ENCODE measurements at regions not wholly inside any gene's neighbourhood (a gene's known extent, or its start where the extent isn't known, plus 50 kb on each side); places are given as distances from the start of the nearest gene placed in this dataset.

GRCh38 chr10:2676455-2676854 is 390.9 kb upstream of the PFKP start:
- no peaks in the 10 kb centered on the region for H3K9me3 ChIP-seq (replicated peaks)
- H3K27me3 ChIP-seq (ENCODE audit: low read depth), result peaks cover 24% of the 10 kb centered on the region
- no peaks in the 10 kb centered on the region for H3K4me1 ChIP-seq
- no peaks in the 10 kb centered on the region for H3K36me3 ChIP-seq
- no peak overlapping the region for H3K27ac ChIP-seq (replicated peaks)
- TF ChIP-seq, protein P1, sequence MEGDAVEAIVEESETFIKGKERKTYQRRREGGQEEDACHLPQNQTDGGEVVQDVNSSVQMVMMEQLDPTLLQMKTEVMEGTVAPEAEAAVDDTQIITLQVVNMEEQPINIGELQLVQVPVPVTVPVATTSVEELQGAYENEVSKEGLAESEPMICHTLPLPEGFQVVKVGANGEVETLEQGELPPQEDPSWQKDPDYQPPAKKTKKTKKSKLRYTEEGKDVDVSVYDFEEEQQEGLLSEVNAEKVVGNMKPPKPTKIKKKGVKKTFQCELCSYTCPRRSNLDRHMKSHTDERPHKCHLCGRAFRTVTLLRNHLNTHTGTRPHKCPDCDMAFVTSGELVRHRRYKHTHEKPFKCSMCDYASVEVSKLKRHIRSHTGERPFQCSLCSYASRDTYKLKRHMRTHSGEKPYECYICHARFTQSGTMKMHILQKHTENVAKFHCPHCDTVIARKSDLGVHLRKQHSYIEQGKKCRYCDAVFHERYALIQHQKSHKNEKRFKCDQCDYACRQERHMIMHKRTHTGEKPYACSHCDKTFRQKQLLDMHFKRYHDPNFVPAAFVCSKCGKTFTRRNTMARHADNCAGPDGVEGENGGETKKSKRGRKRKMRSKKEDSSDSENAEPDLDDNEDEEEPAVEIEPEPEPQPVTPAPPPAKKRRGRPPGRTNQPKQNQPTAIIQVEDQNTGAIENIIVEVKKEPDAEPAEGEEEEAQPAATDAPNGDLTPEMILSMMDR (IDR thresholded peaks at IDR 0.05; ENCODE audit: borderline replicate concordance), result no peak
- H3K4me3 ChIP-seq, result no peak overlapping the region
- intact Hi-C loops (cut with micrococcal nuclease), result no loop called here
- DNase-seq, result no peak

DNA sequence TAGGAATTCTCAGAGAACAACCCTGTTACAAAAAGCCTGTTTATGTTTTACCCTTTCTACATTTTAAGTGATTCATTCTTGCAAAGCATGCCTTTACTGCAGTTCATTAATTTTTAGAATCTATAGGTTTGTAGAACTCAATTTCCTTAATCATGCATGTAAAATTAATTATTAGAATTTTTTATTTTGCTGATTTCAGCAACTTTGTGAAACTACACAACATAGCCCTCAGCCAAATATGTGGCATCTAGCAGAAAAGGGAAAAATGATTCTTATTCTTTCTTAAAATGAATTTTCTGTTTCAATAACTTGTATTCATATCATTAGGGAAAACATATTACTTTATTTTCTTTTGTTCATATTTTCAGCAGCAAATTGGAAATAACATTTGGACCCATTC is 392.9 kb upstream of the PFKP start:
- H3K27me3 ChIP-seq (ENCODE audit: low read depth), result peaks cover 12% of the 10 kb centered on the region
- H3K4me3 ChIP-seq, result no peak overlapping the region
- no peaks in the 10 kb centered on the region for H3K9me3 ChIP-seq (replicated peaks)
- no peak overlapping the region for H3K27ac ChIP-seq (replicated peaks)
- H3K4me1 ChIP-seq, result no peaks in the 10 kb centered on the region
- intact Hi-C loops (cut with micrococcal nuclease), result no loop called here
- H3K36me3 ChIP-seq, result no peaks in the 10 kb centered on the region
- DNase-seq, result no peak
- TF ChIP-seq, protein P1 (IDR thresholded peaks at IDR 0.05; ENCODE audit: borderline replicate concordance), result no peak

DNA sequence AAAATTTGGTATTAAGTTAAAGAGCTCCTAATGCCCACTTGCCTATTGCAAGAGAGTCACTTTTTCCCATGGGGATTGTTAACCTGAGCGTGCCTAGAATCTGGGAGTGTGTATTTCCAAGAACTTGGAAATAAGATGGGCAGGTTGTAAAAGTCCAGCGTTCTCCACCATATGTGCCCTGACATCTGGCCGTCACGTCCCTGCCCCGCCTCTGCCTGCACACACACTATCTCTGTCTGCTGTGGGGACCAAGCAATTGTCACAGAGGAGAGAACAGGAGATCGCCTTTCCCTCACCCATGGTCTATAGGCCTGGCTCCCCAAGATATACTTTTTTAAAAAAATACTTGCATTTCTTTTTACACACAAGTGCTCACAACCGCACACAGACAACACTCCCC is 396.5 kb upstream of the PFKP start:
- Histone ChIP-seq H3K9me3 (replicated peaks) (peaks cover 8% of the 10 kb centered on the region), H3K27me3 (ENCODE audit: low read depth) (no peaks in the 10 kb centered on the region), H3K36me3 (no peaks in the 10 kb centered on the region), H3K4me1 (no peaks in the 10 kb centered on the region), H3K27ac (replicated peaks) (no peak overlapping the region), H3K4me3 (no peak overlapping the region)
- intact Hi-C loops (cut with micrococcal nuclease), result no loop called here
- TF ChIP-seq, protein P1 (IDR thresholded peaks at IDR 0.05; ENCODE audit: borderline replicate concordance), result no peak
- DNase-seq, result no peak

DNA sequence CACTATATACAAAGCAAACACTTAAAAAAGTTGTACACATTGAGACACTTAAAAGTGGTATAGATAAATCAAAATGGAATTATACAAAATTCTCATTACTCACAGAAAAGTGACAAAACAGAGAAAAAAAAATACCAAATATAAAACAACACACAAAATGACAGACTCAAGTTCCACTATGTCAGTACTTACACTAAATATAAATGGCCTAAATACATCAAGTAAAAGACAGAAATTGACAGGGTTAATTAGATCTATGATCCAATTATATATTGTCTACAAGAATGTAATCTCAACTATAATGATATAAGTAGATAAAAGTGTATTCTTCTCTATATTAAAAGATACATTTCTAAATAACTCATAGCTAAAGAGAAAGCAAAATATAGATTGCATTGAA is 401.6 kb upstream of the PFKP start:
- TF ChIP-seq, protein P1 (IDR thresholded peaks at IDR 0.05; ENCODE audit: borderline replicate concordance), result no peak
- Histone ChIP-seq H3K27ac (replicated peaks) (no peak overlapping the region), H3K4me3 (no peak overlapping the region), H3K36me3 (no peaks in the 10 kb centered on the region), H3K4me1 (no peaks in the 10 kb centered on the region), H3K9me3 (replicated peaks) (peaks cover 21% of the 10 kb centered on the region), H3K27me3 (ENCODE audit: low read depth) (peaks cover 2% of the 10 kb centered on the region)
- intact Hi-C loops (cut with micrococcal nuclease), result no loop called here
- DNase-seq, result no peak

GRCh38 chr10:2660276-2660675 is 407.1 kb upstream of the PFKP start:
- peaks cover 6% of the 10 kb centered on the region for H3K9me3 ChIP-seq (replicated peaks)
- peaks cover 10% of the 10 kb centered on the region for H3K27me3 ChIP-seq (ENCODE audit: low read depth)
- H3K36me3 ChIP-seq, result no peaks in the 10 kb centered on the region
- TF ChIP-seq, protein P1 (IDR thresholded peaks at IDR 0.05; ENCODE audit: borderline replicate concordance), result no peak
- intact Hi-C loops (cut with micrococcal nuclease), result no loop called here
- H3K27ac ChIP-seq (replicated peaks), result no peak overlapping the region
- DNase-seq, result no peak
- H3K4me3 ChIP-seq, result no peak overlapping the region
- H3K4me1 ChIP-seq, result no peaks in the 10 kb centered on the region

All from left ventricle myocardium inferior (tissue), 1 donor.